Caki2 (cell line): ENCODE measurements at regions not wholly inside any gene's neighbourhood (a gene's known extent, or its start where the extent isn't known, plus 50 kb on each side); places are given as distances from the start of the nearest gene placed in this dataset.

Experiments used
- DNase-seq: peaks from one replicate; pipeline ENCODE4 v3.0.0-alpha.2; 2015; ENCODE audit warnings: low read depth
- in situ Hi-C: cut with HindIII; loops from 2 replicates; pipeline ENCODE4 v1.10.0; 2016; ENCODE audit warnings: low sequenced_read_pairs, low pct_unique_long_range_greater_than_20kb, mixed read lengths

DNA sequence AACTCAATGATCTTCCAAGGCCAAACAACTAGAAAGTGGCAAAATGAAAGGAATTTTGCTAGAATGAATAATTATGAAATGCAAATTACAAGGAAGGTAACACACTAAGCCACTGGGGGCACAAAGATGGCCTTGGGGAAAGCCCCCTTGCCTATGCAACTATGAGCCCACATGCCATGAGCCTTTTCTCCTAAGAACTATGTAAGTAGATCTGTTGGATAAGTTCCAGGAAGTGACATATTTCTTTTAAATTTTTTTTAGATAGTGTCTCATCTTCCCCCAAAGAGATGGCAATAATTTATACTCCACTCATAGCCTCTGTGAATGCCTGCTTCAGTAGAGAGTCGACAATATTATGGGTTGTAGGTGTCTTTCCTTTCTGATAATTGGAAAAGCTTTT, 257.8 kb downstream of the AUH start:
- in situ Hi-C loops: no loop called here
- DNase-seq: no peak

DNA sequence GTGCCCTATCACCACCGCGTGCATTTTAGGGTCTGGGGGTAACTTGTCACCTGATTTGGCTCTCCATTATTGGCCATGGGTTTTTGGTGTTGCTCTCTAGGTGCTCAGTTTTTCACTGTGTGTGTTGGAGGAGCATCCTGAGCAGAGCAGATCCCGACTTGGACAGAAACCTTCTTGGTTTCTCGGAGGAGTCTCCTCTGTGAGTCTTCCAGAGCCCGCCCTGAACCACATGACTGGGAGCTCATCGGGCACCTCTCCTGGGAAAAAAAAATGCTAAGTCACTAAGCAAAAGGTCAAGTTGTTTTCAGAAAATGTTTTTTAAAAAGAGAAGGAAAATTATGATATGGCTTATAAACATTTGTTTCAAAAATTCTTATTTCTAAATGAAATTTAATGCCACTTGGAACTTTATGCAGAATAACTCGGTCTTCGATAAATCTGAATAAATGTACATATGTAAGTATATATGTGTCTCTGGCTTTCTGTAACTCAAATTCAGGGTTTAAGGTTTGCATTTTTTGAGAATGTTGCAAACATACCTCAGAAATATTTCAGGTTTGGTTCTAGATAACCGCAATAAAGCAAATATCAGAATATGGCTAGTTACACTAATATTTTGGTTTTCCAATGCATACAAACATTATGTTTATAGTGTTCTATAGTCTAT, 255.2 kb downstream of the AUH start:
- in situ Hi-C loops: no loop called here

DNA sequence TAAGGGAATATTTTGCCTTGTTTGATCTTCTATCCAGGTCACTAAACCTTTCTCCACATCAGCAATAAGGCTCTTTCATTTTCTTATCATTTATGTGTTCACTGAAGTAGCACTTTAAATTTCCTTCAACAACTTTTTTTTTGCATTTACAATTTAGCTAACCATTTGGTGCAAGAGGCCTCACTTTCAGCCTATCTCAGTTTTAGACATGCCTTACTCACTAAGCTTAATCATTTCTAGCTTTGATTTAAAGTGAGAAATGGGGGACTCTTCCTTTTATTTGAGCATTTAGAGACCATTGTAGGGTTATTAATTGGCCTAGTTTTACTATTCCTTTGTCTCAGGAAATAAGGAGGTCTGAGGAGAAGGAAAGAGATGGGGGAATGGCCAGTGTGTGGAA, 250.5 kb downstream of the AUH start:
- DNase-seq: no peak
- in situ Hi-C loops: no loop called here

More for the DNA sequence above, 255.2 kb downstream of the AUH start:
- no peak for DNase-seq

DNA sequence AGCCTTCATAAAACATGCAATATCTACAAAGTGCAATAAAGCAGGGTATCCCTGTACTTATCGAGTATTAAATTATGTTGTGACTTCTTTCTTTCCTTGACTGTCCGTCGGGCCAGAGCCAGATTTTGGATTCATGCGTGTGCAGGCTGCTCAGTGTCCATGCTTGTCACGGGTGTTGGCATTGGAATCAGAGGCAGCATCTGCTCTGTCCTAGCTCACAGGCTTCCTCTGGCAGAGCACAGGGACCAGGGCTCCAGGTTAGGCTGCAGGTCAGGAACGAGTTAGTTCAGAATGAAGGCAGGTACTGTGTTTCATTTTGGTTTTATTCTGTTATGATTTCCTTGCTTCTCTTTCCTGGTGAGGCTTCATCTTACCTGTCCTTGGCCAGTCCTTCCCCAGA, 249.8 kb downstream of the AUH start:
- in situ Hi-C loops: no loop called here
- no peak for DNase-seq

DNA sequence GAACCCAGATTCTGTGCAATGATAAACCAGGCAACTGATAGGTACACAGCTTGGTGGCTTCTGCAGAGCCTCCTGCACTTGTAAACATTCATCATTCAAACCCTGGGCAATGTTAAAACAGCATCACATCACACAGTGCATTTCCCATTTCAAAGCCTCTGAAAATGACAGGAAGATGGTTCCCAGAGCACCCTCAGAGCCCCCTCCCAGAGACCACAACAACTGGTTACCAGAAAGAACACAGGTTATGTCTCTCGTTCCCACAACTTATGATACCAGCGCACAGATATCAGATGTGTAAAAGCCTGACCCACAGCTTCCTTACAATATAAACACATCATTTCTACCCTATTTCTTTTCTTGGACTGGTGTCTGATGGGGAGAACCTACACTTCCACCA, 248.7 kb downstream of the AUH start:
- in situ Hi-C loops: no loop called here
- no peak for DNase-seq

DNA sequence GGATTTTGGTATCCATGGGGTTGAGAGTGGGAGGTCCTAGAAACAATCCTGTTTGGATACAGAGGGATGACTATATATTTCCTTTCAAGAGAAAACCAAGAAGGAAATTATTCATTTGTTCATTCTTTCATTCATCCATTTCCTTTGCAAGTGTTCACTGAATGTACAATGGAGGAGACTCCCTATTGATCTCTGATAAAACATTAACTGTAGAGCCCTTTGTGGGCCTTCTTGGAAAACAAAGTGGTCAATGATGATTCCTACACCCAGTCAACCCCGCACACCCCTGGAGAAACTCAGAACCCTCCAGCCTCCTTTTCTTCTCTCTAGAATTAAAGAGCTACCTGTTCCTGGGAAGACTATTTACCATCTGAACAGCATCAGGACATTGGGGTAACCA, 247.3 kb downstream of the AUH start:
- DNase-seq: no peak
- in situ Hi-C loops: no loop called here

DNA sequence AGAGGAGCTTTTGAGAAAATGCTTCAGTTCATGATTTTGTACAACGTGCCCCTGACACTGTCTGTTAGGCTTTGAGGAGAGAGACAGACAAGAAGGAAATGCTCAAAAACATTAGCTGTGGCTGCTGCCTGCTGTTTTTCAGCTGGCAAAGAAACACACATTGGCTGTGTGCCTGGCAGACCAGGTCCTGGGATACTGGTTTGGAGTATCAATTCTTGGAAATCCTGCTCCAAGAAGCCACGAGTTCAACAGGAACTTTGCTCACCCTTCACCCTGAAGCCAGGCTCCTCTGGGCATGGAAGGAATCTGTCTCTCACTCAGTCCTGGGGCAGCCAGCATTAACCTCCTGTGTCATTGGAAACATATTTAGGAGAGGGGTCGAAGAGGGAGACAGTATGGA, 245.5 kb downstream of the AUH start:
- in situ Hi-C loops: no loop called here
- no peak for DNase-seq

DNA sequence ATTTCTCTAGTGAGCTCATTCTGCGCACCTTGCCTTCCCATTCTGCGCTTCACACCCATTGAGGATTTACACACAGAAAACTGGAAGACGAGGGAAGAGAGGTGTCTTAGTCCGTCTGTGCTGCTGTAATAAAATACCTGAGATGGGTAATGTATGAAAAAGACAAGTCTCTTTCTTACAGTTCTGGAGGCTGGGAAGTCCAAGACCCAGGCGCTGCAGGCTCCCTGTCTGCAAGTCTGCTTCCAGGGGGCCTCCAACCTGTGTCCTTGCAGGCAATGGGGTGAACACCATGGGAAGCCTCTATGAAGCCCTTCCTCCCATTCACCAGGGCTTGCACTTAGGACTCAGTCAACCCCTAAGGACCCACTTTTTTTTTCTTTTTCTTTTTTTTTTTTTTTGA, 245.0 kb downstream of the AUH start:
- in situ Hi-C loops: no loop called here

DNA sequence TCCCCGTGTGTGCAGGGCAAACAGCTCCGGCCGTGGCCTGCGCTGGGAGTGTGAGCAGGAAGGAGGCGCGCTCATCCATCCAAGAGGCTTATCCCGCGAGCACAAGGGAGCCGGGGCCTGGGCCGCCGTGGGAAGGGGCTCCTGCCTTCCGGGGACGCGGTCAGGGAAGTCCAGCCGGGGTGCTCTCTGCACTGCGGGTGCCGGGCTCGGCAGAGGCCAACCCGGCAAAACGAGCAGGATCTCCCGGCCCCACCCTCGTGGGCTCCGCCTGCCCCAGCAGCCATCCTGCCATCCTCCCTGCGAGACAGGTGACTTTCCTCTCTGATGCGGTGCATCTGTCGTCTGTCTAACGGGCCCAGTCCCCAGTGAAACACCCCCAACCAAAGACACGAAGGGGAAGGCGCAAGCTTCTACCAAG, 244.2 kb downstream of the AUH start:
- in situ Hi-C loops: no loop called here
- no peak for DNase-seq

More for the DNA sequence above, 245.0 kb downstream of the AUH start:
- no peak for DNase-seq

DNA sequence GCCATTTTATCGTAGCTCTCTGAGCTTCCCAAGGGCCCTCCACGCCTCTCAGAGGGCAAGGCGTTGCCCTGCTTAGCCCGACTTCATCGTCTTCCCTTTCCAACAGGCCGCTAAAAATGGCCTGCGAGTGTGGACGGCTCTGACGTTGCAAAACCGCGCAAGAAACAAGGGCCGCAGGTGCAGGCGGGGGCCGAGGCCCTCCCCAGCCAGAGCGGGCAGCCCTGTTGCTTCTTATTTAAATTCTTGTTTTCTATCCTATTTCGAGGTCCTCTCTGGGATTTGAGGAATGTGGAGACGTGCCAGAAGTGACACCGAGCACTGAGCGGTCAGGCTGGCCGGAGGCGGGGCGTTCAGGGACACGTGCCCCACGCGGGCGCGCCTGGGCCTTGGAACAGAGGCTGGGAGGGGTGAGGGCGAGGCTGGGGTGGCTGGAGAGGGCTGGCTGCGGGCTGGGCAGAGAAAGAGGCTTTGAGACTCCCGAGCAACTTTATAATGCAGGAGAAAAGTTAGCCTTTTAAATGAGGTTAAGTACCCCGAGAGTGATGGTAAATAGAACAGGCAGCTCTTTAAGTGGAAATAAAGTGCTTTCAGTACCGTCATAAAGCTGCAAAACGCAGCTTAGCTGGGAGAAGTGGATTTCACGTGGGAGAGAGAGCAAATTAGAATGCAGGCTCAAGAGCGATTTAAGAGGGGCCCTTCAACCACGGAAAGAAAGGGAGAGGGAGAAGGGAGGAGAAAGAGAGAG, 243.6 kb downstream of the AUH start:
- no peak for DNase-seq
- in situ Hi-C loops: no loop called here

DNA sequence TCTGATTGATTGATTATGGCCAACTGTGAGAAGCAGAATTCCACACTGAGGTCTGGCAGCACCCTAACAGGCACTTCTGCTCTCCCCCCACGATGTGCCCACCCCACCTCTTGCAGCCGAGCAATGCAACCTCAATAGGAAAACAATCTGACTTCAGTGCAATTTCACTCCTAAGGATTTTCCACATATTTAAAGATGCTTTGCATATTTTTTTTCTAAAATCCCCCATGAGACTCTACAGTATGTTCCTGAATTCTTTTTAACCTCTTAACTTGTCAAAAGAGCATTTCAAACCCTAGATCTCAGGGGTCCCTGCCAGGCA, 243.1 kb downstream of the AUH start:
- in situ Hi-C loops: no loop called here
- no peak for DNase-seq

DNA sequence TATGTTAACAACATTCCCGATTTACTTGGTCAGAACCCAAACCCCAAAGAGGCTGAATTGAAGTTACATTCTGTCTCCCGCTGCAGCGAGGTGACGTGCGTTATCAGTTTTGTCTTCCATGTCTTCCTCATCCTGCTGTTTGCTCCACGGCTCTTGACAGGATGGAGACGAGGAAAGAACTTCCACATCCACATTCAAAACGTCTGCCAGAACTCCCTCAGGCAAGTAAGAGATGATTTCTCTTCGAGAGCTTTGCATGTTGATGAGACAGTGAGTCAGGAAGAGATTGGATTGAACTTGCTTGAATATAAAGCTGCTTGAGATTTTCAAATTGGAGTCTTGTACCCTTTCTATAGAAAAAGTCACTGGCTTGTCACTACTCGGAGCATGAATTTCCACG, 242.6 kb downstream of the AUH start:
- in situ Hi-C loops: no loop called here

DNA sequence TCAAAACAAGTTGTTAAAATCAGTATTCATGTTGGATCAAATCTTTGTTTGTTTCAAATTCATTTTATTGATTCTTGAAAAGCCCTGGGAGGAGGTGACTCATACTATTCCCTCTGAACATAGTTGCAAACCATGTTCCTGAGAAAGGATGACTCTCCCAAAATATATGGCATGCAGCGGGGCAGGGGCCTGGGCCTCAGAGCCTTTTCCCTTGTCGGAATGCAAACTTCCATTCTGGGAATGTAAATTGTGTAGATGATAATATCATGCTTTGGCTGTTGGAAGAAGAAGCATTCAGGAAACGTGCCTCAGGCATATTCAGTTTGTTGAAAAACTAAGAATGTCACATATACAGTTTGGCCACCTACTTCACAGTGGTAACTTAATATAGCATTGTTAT, 242.0 kb downstream of the AUH start:
- DNase-seq: no peak
- in situ Hi-C loops: no loop called here

More for the DNA sequence above, 242.6 kb downstream of the AUH start:
- no peak for DNase-seq

DNA sequence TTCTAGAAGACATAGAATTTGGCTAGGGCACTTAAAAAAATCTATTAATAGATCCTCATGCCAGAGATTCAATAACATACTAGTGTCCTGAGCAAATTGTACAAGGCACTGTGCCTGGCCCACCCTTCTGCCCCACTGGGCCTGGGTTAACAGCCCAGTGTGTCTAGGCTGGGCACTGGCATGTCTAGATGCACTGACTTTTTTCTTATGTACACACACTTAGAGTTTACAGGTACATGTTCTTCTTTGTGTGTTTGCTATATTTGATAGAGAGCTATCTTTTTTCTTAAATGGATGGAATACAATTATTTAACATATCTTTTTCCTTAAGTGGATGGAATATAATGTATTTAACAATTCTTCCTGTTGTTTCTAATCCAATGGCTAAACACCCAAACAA, 241.5 kb downstream of the AUH start:
- in situ Hi-C loops: no loop called here
- no peak for DNase-seq

DNA sequence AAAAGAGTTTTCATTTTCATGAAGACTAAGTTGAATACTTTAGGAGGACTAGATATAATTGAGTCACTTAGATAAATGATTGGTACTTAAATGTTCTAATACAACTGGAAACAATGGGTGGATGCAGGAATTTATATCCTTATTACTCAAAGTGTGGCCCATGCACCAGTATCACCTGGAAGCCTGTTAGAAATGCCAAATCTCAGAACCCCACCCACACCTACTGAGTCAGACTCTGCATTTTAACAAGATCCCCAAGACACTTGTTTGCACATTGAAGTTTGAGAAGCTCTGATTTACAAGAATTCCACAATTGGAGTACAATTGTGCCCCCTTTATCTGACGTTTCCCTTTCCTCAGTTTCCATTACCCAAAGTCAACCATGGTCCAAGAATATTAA, 239.0 kb downstream of the AUH start:
- in situ Hi-C loops: no loop called here
- DNase-seq: no peak

DNA sequence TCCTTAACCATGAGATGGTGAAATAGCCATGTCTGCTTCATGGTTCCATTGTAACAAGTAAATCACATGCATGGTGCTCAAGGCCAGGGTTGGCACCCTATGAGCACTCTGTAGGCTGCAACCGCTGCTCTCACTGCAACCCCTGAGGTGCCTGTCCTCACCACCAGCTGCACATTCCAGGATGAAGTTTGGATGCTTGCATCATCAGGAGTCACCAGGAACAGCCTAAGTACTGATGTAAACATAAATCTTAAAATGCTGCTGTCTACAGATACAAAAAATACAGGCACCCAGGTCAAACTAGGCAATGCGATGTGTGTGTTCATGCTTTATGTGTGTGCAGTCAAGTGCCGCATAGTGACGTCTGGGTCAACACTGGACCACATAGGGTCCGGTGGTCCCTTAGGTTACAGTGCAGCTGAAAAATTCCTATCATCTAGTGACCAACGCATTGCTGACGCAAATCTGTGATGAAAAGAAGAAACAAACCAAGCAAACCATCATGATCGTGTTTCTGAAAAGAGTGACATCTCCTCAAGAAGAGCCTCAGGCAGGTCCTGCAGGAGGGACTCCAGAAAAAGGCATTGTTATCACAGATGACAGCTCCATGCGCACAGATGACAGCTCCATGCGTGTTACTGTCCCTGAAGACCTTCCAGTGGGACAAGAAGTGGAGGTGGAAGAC, 234.8 kb downstream of the AUH start:
- in situ Hi-C loops: no loop called here
- DNase-seq: no peak

DNA sequence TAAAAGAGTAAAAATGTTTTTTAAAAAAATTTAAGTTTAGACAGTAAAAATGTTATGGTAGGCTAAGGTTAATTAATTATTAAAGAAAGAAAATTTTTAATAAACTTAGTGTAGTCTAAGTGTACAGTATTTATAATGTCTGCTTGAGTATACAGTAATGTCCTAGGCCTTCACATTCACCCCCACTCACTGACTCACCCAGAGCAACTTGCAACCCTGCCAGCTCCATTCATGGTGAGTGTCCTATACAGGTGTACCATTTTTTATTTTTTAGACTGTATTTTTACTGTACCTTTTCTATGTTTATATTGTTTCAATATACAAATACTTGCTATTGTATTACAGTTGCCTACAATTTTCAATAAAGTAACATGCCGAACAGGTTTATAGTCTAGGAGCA, 234.1 kb downstream of the AUH start:
- in situ Hi-C loops: no loop called here
- no peak for DNase-seq

DNA sequence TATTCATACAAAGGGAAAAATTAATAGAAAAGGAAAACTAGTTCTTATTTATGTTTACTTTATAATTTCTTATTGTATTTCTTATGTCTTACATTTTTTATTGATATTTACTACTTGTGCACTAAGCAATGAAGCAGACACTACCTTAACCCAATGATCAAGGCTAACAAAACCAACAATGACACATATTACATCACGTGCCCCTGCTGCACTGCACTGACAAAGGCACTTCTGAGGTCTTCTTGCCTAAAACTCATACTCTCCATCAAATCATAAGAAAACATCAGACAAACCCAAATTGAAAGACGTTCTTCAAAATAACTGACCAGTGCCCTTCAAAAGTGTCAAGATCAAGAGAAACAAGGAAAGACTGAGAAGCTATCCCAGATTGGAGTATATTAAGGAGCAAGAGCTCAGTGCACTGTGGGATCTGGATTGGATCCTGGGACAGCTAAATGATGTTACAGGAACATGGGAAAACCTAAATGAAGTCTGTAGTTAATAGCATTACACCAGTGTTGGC, 230.9 kb downstream of the AUH start:
- in situ Hi-C loops: no loop called here

DNA sequence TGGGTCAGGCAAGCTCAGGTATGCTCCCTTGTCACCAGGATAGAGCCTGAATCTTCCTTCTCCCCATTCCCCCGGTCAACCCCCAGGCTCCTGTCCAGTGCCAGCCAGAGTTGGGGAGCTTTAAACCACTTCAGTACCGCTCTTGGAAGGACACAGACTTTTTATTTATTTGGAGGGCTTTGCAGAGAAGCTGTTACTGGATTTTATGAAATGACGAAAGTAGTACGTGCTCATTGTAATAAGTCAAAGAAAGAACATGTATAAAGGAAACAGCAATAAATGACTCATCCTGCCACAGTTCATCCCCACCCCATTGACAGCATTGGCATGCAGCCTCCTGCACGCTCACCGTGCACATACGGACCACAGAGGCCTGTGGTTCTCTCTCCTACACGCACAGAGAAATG, 230.3 kb downstream of the AUH start:
- DNase-seq: peak; percentile 69
- in situ Hi-C loops: no loop called here

More for the DNA sequence above, 230.9 kb downstream of the AUH start:
- no peak for DNase-seq
